DND-41 (cell line): ENCODE measurements at regions not wholly inside any gene's neighbourhood (a gene's known extent, or its start where the extent isn't known, plus 50 kb on each side); places are given as distances from the start of the nearest gene placed in this dataset.
"Not testable (repeated sequence)": the region's sequence is repeated elsewhere in the genome, so short reads cannot be mapped to it uniquely, and the experiment has no call there.

Experiments
- ATAC-seq: fragments of 200-7000 bp; cut with Tn5 transposase; 3 replicates; pipeline ENCODE4 v1.9.1; 2021; ENCODE audit warnings: low read depth; ENCODE audit not compliant: insufficient read depth
- DNase-seq: peaks from one replicate; pipeline ENCODE4 v3.0.0-alpha.2; 2020
- H2AFZ ChIP-seq: 2 replicates; pipeline ENCODE4 v1.6.0; 2012; ENCODE audit warnings: low read depth, low read length
- H3K27ac ChIP-seq: 2 replicates; pipeline ENCODE4 v1.5.1; 2012; ENCODE audit warnings: low read length, inconsistent platforms
- H3K27me3 ChIP-seq: fragments of 200-600 bp; sonication (generic); 2 replicates; pipeline ENCODE4 v1.6.0; 2012; ENCODE audit warnings: low read length, mild to moderate bottlenecking, inconsistent platforms; ENCODE audit not compliant: insufficient read depth, poor library complexity
- H3K36me3 ChIP-seq: 2 replicates; pipeline ENCODE4 v1.5.1; 2012; ENCODE audit warnings: low read length, inconsistent platforms; ENCODE audit not compliant: insufficient read depth
- H3K4me1 ChIP-seq: 2 replicates; pipeline ENCODE4 v1.5.1; 2012; ENCODE audit warnings: mild to moderate bottlenecking, low read length; ENCODE audit not compliant: insufficient read depth
- H3K4me2 ChIP-seq: 2 replicates; pipeline ENCODE4 v1.6.0; 2012; ENCODE audit warnings: mild to moderate bottlenecking, moderate library complexity, low read length, inconsistent platforms; ENCODE audit not compliant: insufficient read depth
- H3K4me3 ChIP-seq, 2 experiments: fragments of 200-600 bp in 1 of 2; shearing (Covaris generic) in 1 of 2; 2 replicates each; pipeline ENCODE4 v1.5.1; 2012 to 2016; ENCODE audit warnings: inconsistent platforms in 2 of 2, low read length in 2 of 2, mild to moderate bottlenecking in 2 of 2, low read depth in 1 of 2, moderate library complexity in 1 of 2
- H3K79me2 ChIP-seq: 2 replicates; pipeline ENCODE4 v1.6.0; 2012; ENCODE audit warnings: low read length, inconsistent platforms; ENCODE audit not compliant: insufficient read depth
- H3K9ac ChIP-seq: 2 replicates; pipeline ENCODE4 v1.6.0; 2012; ENCODE audit warnings: low read depth, mild to moderate bottlenecking, inconsistent platforms, low read length, moderate library complexity
- H3K9me3 ChIP-seq: 2 replicates; pipeline ENCODE4 v1.5.1; 2012; ENCODE audit warnings: low read length, moderate library complexity, mild to moderate bottlenecking, inconsistent platforms; ENCODE audit not compliant: insufficient read depth, severe bottlenecking
- H4K20me1 ChIP-seq: 2 replicates; pipeline ENCODE4 v1.6.0; 2012; ENCODE audit warnings: low read length; ENCODE audit not compliant: insufficient read depth
- CTCF ChIP-seq: IDR thresholded peaks from 2 replicates; pipeline ENCODE4 v1.5.1; 2012; ENCODE audit warnings: borderline replicate concordance, low read length, moderate library complexity, mild to moderate bottlenecking; ENCODE audit not compliant: poor library complexity, severe bottlenecking; ENCODE audit errors: extremely low read depth
- EZH2 ChIP-seq: IDR thresholded peaks from 3 replicates; pipeline ENCODE4 v1.6.1; 2012; ENCODE audit warnings: borderline replicate concordance, low read depth, mild to moderate bottlenecking, moderate library complexity, low read length, inconsistent platforms; ENCODE audit not compliant: severe bottlenecking

DNA sequence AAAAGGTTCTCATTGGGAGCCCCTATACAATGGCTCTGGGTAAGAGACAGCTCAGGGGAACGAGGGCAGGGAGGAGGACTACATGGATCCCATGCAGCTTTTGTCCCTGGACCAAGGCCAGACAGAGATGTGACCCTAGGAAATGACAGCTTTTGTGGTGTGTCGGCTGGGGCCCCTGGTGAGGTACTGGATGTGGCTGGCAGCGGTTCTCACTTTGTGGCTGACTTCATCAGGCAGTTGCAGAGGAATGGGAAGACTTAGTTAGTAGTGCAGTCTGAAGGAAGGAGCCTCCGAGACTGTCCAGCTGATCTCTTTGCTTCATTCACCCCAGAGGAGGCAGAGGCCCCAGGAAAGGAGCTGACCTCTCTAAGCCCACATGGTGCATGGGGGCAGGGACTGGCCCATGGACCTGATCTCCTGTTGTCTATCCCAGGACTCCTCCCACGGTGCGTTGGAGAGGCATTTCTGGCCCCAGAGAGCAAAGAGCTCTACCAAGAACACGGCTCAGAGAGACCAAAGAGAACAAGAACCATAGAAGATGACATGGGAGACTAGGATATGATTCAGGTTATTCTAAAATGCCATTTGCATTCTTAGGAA lies 202.9 kb downstream of the RPS24 start:
- Histone ChIP-seq H4K20me1 (no peaks in the 10 kb centered on the region), H3K4me2 (no peak overlapping the region), H3K4me3 (no peak overlapping the region), H3K79me2 (no peaks in the 10 kb centered on the region), H3K27me3 (peaks cover 3% of the 10 kb centered on the region), H3K9me3 (no peaks in the 10 kb centered on the region), H3K4me1 (no peaks in the 10 kb centered on the region), H3K36me3 (no peaks in the 10 kb centered on the region), H3K9ac (no peak overlapping the region), H3K27ac (no peak overlapping the region), H2AFZ (no peak overlapping the region)
- TF ChIP-seq EZH2 (no peak), CTCF (no peak)
- ATAC-seq (no peak), DNase-seq (no peak)

DNA sequence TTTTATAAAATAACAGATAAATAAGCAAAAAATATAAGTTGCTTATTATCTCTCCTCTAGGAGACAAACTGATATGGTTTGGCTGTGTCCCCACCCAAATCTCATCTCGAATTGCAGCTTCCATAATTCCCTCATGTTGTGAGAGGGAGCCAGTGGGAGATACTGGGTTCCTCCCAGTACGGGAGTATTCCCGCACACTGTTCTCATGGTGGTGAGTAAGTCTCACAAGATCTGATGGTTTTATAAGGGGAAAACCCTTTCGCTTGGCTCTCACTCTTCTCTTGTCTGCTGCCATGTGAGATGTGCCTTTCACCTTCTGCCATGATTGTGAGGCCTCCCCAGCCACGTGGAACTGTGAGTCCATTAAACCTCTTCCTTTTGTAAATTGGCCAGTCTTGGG lies 204.3 kb downstream of the RPS24 start:
- H4K20me1 ChIP-seq, DNase-seq, H3K4me2 ChIP-seq, H3K36me3 ChIP-seq, H3K27ac ChIP-seq, H3K9ac ChIP-seq, H3K79me2 ChIP-seq, H2AFZ ChIP-seq, H3K9me3 ChIP-seq, H3K4me1 ChIP-seq, H3K4me3 ChIP-seq, H3K27me3 ChIP-seq, ATAC-seq: not testable (repeated sequence)

GRCh38 chr10:78247266-78247665 lies 213.6 kb downstream of the RPS24 start:
- H3K27me3 ChIP-seq: no peaks in the 10 kb centered on the region
- H2AFZ ChIP-seq: no peak overlapping the region
- no peak overlapping the region for H3K27ac ChIP-seq
- H3K9me3 ChIP-seq: no peaks in the 10 kb centered on the region
- ATAC-seq: no peak
- H3K4me2 ChIP-seq: no peak overlapping the region
- no peaks in the 10 kb centered on the region for H3K36me3 ChIP-seq
- H3K9ac ChIP-seq: no peak overlapping the region
- DNase-seq: no peak
- H3K4me1 ChIP-seq: peaks cover 6% of the 10 kb centered on the region
- no peaks in the 10 kb centered on the region for H4K20me1 ChIP-seq
- no peaks in the 10 kb centered on the region for H3K79me2 ChIP-seq
- no peak overlapping the region for H3K4me3 ChIP-seq
- TF ChIP-seq EZH2 (no peak), CTCF (no peak)

DNA sequence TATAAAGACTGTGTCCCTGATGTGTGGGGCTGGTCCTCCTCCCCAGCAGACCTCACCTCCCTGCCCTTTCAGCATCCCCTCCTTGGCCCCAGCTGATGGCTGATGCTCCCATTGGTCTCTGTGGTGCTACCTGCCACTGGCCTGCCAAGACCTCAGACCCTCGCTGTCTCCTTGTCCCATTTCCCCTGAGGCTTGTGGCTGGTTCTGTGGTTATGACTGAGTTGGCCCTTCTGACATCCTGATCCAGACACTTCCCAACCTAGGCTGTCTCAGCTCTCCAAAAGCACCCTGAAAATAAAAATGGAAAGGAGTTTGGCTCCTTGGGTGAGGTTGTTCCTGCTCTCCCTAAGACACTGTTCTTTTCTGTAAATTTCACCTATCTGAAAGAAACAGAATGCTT lies 214.2 kb downstream of the RPS24 start:
- Histone ChIP-seq H3K4me2 (no peak overlapping the region), H3K36me3 (no peaks in the 10 kb centered on the region), H3K79me2 (no peaks in the 10 kb centered on the region), H3K27ac (no peak overlapping the region), H3K4me1 (peaks cover 6% of the 10 kb centered on the region), H3K4me3 (no peak overlapping the region), H4K20me1 (no peaks in the 10 kb centered on the region), H3K9ac (no peak overlapping the region), H3K27me3 (no peaks in the 10 kb centered on the region), H3K9me3 (no peaks in the 10 kb centered on the region), H2AFZ (no peak overlapping the region)
- ATAC-seq (no peak), DNase-seq (no peak)
- TF ChIP-seq EZH2 (no peak), CTCF (no peak)
